MM.1S (cell line): ENCODE measurements at regions not wholly inside any gene's neighbourhood (a gene's known extent, or its start where the extent isn't known, plus 50 kb on each side); places are given as distances from the start of the nearest gene placed in this dataset.

Experiments used
- CTCF ChIP-seq: fragments of 300-600 bp; sonication (generic); IDR thresholded peaks from 2 replicates; pipeline ENCODE4 v1.5.1; 2016; ENCODE audit warnings: antibody characterized with exemption, low read length, mixed read lengths
- EZH2 ChIP-seq: fragments of 300-600 bp; sonication (generic); optimal IDR thresholded peaks from 2 replicates; pipeline ENCODE3; 2017; ENCODE audit warnings: low read depth, mild to moderate bottlenecking, antibody characterized with exemption, low read length, mixed read lengths
- EZH2phosphoT487 ChIP-seq: fragments of 300-600 bp; sonication (generic); IDR thresholded peaks from 2 replicates; pipeline ENCODE4 v1.6.1; 2018; ENCODE audit warnings: antibody characterized with exemption, low read length

DNA sequence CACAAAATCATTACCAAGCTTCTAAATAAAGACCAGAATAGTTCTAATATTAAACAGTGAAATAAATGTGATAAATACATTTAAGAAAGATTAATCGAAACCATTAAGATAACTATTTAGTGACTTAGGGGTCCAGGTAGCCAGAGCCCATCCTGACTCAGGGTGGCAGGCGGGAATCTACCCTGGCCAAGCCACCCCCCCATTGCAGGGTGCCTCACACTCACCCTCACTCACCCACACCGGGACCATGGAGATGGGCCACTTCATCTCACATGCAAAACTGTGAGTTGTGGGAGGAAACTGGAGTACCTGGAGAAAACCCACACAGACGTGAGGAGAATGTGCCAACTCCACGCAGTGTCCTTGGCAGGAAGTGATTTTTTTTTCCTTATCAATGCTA is 237.6 kb upstream of the HAND2 start:
- no peak for TF ChIP-seq EZH2
- no peak for TF ChIP-seq CTCF
- no peak for TF ChIP-seq EZH2phosphoT487
